HG03575 (cell line): ENCODE measurements at regions not wholly inside any gene's neighbourhood (a gene's known extent, or its start where the extent isn't known, plus 50 kb on each side); places are given as distances from the start of the nearest gene placed in this dataset.
"Not testable (repeated sequence)": the region's sequence is repeated elsewhere in the genome, so short reads cannot be mapped to it uniquely, and the experiment has no call there.

Experiments
- ATAC-seq: cut with Tn5 transposase; IDR thresholded peaks from one replicate; pipeline ENCODE4 v1.9.1; 2021; ENCODE audit not compliant: unreplicated experiment, insufficient number of reproducible peaks, low FRiP score; ENCODE audit errors: extremely low read depth

DNA sequence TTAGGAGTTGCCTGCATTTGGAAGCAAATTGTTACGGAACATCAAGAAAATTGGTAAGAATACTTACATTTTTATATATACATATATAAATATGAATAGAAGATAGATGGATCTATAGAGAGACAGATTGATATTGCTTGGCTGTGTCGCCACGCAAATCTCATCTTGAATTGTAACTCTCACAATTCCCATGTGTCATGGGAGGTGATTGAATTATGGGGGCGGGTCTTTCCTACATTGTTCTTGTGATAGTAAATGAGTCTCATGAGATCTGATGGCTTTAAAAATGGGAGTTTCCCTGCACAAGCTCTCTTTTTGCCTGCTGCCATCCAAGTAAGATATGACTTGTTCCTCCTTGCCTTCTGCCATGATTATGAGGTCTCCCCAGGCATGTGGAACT is 180.8 kb upstream of the HEY2 start:
- ATAC-seq = no peak

DNA sequence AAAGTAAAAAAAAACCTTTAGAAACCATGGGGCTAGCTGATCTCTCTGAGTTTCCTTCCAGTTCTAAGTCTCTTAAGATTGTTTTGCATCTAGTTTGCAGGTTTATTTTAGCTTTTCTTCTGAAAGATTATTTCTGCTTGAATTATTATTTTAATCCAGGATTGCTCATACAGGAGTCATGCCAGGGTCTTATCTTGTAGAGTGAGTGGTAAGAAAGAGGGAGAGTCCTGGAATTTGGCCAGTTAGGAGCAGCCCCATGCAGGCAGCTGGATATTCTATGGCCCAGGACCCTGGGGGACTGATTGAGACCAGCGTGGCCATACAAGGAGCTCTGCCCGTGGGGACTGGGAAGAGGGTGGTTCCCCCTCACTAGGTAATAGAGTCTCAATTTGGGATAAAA is 178.9 kb upstream of the HEY2 start:
- ATAC-seq = no peak

DNA sequence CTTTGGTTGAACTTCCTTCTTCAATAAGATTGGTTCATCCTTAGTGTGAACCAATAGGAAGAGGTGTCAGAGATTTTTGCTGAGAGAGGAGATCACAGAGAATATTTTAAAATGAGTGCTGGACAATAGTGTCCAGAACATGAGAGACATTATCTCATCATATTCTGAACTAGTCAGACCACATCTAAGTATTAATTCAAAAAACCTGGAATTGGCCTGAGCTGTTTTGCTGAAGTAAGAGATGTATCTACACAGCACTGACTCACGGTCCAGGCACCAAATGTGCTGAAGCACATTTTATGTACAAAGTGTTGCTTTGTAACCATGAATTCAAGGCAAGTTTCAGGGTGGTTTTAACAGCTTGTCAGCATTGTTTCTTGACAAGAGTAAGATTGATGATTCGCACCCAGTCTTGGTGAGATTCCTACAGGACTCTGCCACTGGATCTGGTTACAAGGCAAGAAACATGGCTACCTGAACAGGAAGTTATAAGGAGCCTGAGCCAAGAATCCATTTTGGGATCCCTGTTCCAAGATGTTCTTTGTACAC is 178.2 kb upstream of the HEY2 start:
- no peak for ATAC-seq

DNA sequence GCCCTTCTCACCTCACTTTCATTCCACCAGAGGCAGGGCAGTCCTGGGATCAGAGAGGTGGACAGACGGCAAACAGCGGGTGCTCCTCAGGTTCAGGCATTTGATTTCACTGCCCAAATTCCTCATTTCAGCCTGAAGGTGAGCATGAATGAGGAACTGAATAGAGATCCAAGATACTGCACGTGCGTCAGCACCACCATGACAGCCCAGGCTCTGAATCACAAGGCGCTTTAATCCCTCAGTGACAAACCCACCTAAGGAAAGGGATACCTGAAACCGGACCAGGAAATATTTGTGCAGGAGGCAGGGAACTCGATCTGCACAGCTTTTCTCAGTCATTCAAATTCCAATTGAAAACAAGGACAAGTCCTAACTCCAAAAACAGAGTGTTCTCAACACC is 174.8 kb upstream of the HEY2 start:
- no peak for ATAC-seq

DNA sequence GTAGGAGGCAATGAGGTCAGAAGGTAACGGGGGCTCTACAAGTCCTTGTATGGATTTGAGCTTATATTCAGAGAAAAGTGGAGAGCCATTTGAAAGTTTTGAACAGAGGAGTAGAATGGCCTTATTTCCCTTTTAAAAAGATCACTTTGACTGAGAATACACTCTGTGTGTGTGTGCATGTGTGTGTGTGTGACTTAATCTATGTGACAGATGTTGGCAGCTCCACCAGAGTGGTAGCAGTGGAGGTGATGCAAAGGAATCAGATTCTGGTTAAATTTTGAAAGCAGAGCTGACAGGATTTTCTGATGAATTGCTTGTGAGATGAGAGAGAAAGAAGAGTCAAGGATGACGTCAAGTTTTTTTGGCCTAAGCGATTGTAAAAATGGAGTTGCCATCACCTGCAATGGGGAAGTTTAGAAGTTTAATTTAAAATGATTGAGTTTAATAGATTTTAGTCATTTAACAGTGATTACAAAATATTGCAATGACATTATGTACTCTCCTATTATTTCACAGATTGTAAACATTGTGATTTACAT is 172.2 kb upstream of the HEY2 start:
- no peak for ATAC-seq

DNA sequence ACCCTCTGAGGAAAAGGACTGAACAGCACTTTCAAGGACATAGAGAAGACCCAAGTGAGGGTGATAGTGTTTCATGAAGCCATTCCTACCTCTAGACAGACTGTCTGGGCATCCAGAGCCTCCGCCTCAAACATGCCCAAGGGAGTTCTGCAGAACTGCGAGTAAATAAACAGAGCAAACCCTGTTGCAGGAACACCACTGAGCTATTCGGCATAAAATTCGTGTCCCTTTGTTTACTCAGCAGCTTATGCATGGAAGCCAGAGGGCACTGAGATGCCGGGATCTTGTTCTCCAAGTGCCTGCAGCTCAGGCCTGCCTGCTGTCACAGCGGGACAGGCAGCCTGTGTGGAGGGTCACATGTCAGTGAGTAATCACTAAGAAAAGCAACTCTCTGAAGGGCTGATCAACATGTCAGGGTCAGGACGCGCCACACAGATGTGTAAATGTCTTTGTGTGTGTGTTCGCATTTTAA is 164.9 kb upstream of the HEY2 start:
- ATAC-seq = no peak

DNA sequence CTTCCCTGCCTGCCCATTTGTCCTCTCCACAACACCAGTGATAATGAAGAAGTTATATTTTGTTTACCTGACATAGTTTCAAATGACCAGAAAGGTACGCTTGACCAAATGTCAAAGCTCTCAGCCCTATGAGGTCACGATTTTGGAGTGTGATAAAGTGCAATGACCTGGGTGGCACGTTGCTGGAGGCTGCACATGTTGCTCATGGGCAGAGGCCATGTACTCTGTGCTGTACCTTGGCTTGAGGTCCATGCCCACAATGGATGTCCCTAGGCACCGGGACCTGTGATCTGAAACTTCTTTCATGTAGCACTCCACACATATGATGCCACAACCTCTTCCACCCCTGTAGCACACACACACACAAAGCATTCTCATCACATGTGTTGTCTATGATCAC is 164.0 kb upstream of the HEY2 start:
- ATAC-seq = no peak

DNA sequence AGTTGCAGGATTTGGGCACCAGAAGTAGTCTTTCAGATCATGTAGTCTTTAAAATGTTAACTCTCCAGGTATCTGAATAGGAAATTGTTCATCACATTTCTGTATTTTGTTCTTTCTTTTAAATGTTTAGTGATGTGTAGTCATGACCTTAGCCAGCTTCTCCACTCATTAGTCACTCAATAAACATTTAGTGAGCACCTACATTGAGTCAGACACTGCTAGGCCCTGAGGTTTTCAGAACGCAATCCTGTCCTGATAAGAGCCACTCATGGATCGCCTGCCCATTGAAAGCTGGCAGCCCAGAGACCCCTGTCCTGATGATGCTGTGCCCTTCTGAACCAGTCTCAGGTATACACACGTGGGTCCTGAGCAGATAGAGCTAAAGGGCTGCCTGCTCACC is 163.4 kb upstream of the HEY2 start:
- no peak for ATAC-seq

DNA sequence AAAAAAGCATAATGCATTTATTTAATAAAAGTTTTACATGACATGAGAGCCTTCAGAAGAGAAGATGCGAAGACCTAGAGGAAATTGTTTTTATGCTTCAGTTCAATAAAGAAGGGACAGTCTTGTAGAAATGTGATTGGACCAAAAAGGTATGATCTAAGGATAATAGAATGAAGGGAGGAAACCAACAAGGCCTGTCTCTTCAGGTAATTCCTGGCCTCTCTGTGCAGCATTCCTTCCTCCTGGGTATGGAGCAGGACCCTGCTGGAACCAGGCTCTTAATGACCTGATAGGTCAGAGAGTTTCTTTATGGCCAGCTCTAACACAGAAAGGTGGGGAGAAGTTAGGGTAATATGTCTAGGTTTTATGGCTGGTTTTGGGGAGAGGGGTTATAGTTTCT is 162.8 kb upstream of the HEY2 start:
- no peak for ATAC-seq

DNA sequence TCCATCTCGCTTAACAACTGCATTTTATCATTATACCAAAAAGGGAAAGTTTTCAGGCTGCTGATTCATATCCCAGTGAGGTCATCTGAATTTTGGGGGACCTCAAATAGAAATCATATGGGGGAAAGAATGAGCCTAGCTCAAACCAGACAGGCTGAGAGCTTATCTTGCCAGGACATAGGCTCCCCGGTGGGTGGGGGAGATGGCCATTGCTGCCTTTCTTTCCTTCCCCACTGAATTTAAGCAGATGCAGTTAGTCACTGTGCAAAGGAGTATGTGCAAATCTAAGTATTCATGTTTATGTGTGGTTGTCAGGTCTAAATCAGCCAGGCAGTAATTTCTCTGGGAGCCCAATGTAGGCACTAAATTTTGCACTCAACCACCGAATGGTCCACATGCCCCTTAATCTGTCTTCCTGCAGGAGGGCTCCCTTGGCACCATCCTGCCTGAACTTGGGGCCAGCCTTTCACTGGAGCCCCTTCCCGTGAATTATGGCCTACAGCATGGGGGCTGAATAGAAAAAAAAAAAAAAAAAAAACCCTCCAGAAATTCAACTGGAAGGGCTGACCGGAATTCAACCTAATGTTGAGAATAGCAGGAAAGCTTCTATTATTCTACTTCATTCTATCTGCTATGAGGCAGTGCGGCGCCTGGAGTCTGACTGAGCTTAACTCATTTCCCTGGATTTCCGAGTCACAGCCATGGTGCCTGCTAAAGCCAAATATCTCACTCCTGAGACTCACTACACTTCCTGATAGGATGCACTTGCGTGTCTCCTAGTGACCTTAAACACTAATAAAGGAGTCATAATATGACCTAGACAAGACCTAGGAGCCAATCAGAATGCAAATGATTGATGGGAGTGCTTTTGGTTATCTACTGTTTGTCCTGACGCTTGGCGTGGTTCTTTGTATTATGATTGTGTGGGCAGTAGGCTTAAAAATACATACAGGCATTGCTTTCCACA is 161.5 kb upstream of the HEY2 start:
- no peak for ATAC-seq

DNA sequence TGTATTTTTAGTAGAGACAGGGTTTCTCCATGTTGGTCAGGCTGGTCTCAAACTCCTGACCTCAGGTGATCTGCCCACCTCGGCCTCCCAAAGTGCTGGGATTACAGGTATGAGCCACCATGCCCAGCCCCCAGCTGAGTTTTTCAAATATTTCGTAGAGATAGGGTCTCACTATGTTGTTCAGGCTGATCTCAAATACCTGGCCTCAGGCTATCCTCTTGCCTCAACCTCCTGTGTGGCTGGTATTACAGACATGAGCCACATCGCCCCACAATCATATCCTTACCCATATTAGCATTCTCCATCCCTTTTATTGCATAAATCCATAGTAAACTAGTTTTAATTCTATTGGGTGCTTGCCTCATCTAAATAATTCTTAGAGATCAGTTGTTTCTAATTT is 157.6 kb upstream of the HEY2 start:
- ATAC-seq = not testable (repeated sequence)

DNA sequence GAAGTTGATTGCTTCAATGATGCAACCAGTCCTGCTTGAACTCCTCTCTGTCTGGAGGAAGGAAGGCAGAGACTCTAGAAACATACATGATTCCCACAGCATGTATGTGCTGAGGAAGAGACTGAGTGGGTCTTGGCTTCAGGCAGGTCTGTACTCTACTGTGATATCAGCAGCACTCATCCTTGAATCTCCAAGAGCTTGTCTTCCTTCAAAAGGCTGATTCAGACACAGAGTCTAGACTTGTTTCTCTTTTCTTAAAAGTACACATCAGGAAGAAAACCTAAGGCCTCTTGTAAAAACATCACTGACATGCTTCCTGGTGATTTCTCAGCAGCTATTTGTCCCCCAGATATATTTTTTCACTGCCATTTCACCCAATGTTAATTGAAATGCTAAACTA is 155.7 kb upstream of the HEY2 start:
- ATAC-seq = no peak

DNA sequence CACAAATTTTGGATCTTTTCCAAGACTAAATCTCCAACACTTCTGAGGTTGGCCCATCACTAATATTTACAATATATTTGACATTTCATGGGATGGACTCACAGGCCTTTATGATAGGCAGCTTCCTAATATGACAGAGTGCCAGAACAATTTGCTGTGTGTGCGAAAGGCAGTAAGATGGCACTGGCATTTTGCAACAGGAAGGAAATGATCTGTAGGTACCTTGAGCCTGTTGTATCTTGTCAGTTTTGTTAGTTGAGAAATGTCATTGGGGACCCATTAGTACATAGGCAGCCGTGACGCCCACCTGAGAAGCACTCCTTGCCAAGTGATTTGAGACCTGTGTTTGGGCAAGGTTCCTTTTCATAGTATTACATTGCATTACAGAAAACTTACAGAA is 153.4 kb upstream of the HEY2 start:
- no peak for ATAC-seq

DNA sequence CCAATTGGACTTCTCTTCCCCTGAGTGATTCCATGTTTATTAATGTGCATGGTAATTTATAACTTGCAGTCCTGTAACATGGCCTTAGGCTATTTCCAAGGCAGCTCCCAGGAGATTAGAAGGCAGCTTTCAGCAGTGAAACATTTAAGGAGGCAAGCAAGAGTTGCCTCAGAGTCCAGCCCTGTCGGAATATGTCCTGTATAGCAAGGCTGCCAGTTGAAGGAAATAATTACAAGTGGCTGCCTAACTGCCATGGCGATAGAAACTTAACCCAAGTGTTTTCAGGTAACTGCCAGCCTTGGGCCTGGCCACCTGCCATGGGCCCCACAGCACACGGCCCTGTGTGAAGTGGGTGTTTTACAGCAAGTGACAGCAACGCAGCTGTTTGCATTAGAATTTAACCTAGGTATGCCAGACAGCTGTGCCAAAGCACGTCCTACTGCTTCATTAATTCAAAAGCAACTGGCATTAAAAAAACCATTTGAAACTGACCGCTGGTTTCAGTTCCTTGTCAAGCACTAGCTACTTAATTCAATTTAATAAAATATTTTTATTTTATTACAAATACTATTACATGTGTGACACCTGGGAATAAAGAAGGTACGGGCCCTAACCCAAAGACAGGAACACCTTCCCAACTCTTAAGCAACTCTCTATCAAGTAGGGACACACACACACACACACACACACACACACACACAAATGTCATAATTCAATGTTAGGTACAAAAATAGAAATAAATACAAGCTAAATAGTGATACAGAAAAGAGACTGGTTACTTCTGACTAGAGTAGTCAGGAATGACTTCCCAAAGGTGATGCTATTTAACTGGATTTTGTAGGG is 151.8 kb upstream of the HEY2 start:
- no peak for ATAC-seq

DNA sequence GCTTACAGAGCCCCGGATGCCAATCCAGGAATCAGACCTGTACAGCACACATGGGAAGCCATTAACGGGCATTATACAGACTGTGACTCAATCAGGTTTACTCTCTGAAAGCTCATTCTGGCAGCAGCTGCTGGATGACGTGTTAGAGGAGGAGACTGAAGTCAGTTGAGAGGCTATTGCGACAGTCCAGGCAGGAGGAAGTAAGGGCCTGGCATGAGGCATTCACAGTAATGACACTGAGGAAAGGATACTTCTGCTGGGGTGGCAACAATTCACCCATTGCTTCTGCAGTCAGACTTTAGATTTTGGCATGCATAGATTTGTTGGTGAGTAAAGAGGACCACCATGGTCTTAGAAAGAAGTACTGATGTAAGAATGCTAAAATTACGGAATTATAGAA is 151.0 kb upstream of the HEY2 start:
- no peak for ATAC-seq

DNA sequence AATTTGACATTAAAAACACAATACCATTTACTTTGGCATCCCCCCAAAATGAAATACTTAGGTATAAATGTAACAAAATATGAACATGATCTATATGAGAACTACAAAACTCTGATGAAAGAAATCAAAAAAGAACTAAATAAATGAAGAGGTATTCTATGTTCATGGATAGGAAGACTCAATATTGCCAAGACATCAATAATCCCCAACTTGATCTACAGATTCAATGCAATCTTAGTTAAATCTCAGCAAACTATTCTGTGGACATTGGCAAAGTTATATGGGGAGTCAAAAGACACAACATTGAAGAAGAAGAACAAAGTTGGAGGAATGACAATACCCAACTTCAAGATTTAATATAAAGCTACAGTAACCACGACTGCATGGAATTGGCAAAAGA is 145.2 kb upstream of the HEY2 start:
- ATAC-seq = no peak

DNA sequence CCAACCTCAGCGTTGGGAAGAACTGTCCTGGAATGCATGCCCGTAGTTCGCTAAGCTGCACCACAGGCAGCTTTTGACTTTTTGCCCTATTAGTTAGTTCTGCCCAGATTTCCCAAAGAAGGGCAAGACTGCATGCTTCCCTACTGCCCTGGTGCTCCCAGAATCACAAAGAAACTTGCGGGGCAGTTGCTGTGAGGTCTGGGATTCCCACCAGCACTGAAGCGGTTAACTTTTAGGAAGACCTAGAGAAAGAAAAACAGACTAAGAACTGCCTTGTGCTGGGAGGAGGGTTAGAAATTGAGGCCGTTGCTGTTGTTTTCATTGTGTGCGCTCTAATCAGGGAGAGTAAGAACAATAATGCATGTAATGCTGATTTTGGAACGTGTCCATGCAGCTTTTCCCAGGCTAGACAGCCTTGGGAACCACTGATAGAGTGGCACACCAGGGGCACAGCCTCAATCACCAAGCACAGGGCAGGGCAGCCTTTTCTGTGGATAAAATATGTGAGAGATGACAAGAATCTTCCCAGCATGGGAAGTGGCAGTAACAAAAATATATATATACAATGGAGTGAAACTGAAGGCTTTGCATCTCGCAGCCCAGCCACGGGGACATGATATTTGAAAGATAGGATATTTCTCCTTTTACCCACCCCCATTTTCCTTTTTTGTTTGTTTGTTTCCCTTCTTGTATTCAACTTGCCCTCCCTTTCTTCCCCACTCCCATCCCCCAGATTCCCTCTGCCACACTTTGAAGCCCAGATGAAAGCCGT is 137.7 kb upstream of the HEY2 start:
- no peak for ATAC-seq

DNA sequence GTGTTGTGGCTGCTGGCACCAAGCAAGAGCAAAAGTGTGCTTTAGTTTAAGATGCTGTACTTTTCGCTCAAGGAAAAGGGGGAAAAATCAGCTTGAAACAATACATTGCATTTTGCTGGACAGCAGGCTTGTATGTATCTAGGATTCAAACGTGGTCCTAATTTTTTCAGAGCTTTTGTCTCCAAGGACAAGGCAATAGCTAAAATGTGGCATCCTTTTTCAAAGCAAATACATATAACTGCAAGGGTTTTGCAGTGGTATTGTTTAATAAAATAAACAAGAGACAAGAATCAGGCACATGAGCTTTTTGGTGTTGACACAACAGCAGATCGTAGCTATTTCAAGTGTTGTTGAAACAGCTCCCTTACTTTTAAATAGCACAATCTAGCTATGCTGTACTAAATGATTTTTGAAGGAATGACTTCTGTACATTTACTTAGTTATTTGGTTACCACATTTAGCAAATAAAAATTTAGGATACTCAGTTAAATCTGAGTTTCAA is 137.0 kb upstream of the HEY2 start:
- ATAC-seq = no peak

DNA sequence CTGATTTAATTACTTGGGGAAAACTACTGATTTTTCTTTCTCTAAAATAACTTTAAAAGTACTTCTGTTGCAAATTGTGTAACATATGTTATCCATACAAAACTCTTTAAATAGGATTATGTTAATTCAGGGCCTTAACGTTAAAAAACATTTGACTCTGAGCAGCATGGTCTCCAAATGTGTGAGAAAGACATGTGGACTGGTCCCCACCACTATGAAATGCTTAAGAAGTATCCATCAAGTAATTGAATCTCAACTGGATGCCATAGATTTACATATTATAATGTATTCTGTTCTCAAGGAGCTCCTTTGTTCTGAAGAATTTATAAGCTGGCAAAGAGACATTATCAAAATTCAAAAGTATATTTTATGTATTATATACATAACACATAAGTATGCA is 130.8 kb upstream of the HEY2 start:
- ATAC-seq = no peak
